Caco-2 (cell line): ENCODE measurements at regions not wholly inside any gene's neighbourhood (a gene's known extent, or its start where the extent isn't known, plus 50 kb on each side); places are given as distances from the start of the nearest gene placed in this dataset.

Source experiments
- BruUV-seq: library from RNA; stranded (reverse); fragments of 400-500 nt; replicated peaks from 2 replicates; lab custom pipeline; 2021; lab: Mats Ljungman, UMichigan
- CTCF ChIA-PET: fragments of 300-600 bp; sonication (Branson Sonifier 250); formaldehyde crosslinking; loops from one replicate; lab custom pipeline; 2022; ENCODE audit warnings: antibody characterized with exemption; lab: Charles Lee
- POLR2A ChIA-PET: fragments of 300-600 bp; sonication (Branson Sonifier 250); formaldehyde crosslinking; loops from one replicate; lab custom pipeline; 2022; ENCODE audit warnings: antibody characterized with exemption; lab: Charles Lee
- DNase-seq, 2 experiments: peaks; one replicate each; pipeline versions ENCODE4 v3.0.0 to v3.0.0-alpha.2; 2020 to 2022
- H3K27me3 ChIP-seq: replicated peaks from 2 replicates; pipeline ENCODE4 v1.6.0; 2011; ENCODE audit warnings: low read length; ENCODE audit not compliant: control insufficient read depth, insufficient read depth
- H3K36me3 ChIP-seq: 2 replicates; pipeline ENCODE4 v1.5.1; 2011; ENCODE audit warnings: low read length; ENCODE audit not compliant: control insufficient read depth, insufficient read depth
- H3K4me1 ChIP-seq: fragments of 250-450 bp; sonication (Bioruptor Pico); 2 replicates; pipeline ENCODE4 v1.5.1; 2020; ENCODE audit warnings: mild to moderate bottlenecking
- H3K4me3 ChIP-seq: 2 replicates; pipeline ENCODE4 v1.5.1; 2011; ENCODE audit warnings: low read depth, mild to moderate bottlenecking, control low read depth, low read length
- H3K9me3 ChIP-seq: fragments of 250-450 bp; sonication (Bioruptor Pico); 2 replicates; pipeline ENCODE4 v1.5.1; 2020; ENCODE audit warnings: mild to moderate bottlenecking, moderate library complexity
- H3K27ac Mint-ChIP-seq: one replicate; pipeline ENCODE4 v1.8.0; 2022; ENCODE audit warnings: mixed read lengths; ENCODE audit not compliant: unreplicated experiment
- H3K27me3 Mint-ChIP-seq: one replicate; pipeline ENCODE4 v1.8.0; 2022; ENCODE audit warnings: mixed read lengths; ENCODE audit not compliant: insufficient read depth, unreplicated experiment
- H3K36me3 Mint-ChIP-seq: one replicate; pipeline ENCODE4 v1.8.0; 2022; ENCODE audit warnings: mild to moderate bottlenecking, mixed read lengths; ENCODE audit not compliant: insufficient read depth, unreplicated experiment
- H3K4me1 Mint-ChIP-seq: one replicate; pipeline ENCODE4 v1.8.0; 2022; ENCODE audit warnings: low read depth, mixed read lengths; ENCODE audit not compliant: unreplicated experiment
- H3K4me3 Mint-ChIP-seq: one replicate; pipeline ENCODE4 v1.8.0; 2022; ENCODE audit warnings: mild to moderate bottlenecking, moderate library complexity, mixed read lengths; ENCODE audit not compliant: unreplicated experiment
- H3K9me3 Mint-ChIP-seq: one replicate; pipeline ENCODE4 v1.8.0; 2022; ENCODE audit warnings: mixed read lengths; ENCODE audit not compliant: unreplicated experiment
- intact Hi-C: fragments of 100-400 bp; cut with micrococcal nuclease; formaldehyde crosslinking; loops from one replicate; pipeline ENCODE4 v1.10.0; 2022; ENCODE audit not compliant: unreplicated experiment
- TF ChIP-seq, protein P1 (sequence below), 2 experiments: fragments of 200-600 bp in 1 of 2; IDR thresholded peaks; 1 replicate in 1 of 2; 2 replicates in 1 of 2; pipeline versions ENCODE4 v1.5.1 to v1.8.0; 2011 to 2022; ENCODE audit warnings: antibody characterized with exemption in 1 of 2, control low read depth in 1 of 2, inconsistent platforms in 1 of 2, low read depth in 1 of 2, low read length in 1 of 2, mild to moderate bottlenecking in 1 of 2, moderate library complexity in 1 of 2; ENCODE audit not compliant: insufficient read depth in 1 of 2, severe bottlenecking in 1 of 2, unreplicated experiment in 1 of 2

DNA sequence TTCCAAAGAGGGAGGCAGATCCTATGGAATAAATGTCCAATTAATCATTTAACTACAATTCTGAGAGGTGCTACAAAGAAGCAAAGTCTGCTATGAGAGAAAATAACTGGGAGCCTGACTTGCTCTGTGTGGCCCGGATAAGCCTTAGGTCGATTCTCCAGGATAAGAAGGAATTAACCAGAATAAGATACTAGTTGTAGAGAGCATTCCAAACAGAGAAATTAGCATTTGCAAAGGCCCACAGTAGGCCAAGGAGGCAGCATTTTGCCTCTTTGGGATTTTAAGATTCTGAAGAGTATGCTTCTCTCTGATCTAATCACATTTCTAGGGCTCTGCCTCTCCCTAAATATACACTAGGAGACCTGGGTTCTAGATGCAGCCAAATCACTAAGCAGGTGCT is 113.7 kb downstream of the SNX19 start:
- H3K27ac Mint-ChIP-seq = no peak overlapping the region
- H3K4me3 ChIP-seq = no peak overlapping the region
- POLR2A ChIA-PET = no interaction called here
- H3K27me3 Mint-ChIP-seq = peaks cover 2% of the 10 kb centered on the region
- TF ChIP-seq, protein P1, sequence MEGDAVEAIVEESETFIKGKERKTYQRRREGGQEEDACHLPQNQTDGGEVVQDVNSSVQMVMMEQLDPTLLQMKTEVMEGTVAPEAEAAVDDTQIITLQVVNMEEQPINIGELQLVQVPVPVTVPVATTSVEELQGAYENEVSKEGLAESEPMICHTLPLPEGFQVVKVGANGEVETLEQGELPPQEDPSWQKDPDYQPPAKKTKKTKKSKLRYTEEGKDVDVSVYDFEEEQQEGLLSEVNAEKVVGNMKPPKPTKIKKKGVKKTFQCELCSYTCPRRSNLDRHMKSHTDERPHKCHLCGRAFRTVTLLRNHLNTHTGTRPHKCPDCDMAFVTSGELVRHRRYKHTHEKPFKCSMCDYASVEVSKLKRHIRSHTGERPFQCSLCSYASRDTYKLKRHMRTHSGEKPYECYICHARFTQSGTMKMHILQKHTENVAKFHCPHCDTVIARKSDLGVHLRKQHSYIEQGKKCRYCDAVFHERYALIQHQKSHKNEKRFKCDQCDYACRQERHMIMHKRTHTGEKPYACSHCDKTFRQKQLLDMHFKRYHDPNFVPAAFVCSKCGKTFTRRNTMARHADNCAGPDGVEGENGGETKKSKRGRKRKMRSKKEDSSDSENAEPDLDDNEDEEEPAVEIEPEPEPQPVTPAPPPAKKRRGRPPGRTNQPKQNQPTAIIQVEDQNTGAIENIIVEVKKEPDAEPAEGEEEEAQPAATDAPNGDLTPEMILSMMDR (IDR thresholded peaks at IDR 0.05; ENCODE audit: insufficient read depth in 1 of 2, low read depth in 1 of 2, low read length in 1 of 2, severe bottlenecking in 1 of 2, unreplicated experiment in 1 of 2) = no peak
- 0 out of 2 replicates have a peak, but pooled peaks cover 4% of the 10 kb centered on the region for H3K9me3 ChIP-seq
- DNase-seq = no peak
- no peaks in the 10 kb centered on the region for H3K27me3 ChIP-seq
- no TSS peak for BruUV-seq
- H3K36me3 Mint-ChIP-seq = no peaks in the 10 kb centered on the region
- no peaks in the 10 kb centered on the region for H3K36me3 ChIP-seq
- intact Hi-C loops = no loop called here
- no peak overlapping the region for H3K4me3 Mint-ChIP-seq
- no peaks in the 10 kb centered on the region for H3K9me3 Mint-ChIP-seq
- H3K4me1 Mint-ChIP-seq = no peaks in the 10 kb centered on the region
- no peaks in the 10 kb centered on the region for H3K4me1 ChIP-seq
- CTCF ChIA-PET = no interaction called here

DNA sequence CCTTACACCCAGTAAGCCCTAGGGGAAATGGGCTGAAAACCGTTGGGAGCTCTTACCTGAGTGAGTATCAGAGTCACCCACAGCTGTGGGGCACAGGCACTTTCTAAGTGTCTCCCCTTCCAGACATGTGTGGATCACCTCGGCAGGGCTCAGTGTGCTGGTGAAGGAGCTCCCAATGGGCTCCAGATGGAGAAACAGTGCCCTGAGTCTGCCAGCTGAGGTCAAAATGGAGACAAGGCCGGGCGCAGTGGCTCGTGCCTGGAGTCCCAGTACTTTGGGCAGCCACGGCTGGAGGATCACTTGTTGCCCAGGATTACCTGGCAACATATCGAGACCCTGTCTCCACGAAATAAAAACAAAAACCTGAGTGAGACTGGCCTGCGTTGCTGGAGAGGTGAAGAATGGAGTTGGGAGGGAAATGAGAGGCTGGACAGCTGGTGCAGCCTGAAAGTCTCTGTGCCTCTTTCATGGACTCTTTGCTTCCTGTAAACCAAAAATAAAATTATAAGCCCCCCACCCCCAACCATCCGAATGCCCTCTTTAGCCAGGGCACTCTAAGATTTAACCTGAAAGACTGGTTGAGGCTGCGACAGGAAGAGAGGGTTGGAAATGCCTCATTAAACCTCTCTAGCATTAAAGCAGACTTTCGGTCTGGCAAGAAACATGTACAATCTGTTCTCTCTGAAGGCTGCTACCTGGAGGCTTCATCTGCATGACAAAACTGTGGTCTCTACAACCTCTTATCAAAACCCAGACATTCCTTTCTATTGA is 111.8 kb downstream of the SNX19 start:
- Mint-ChIP-seq H3K4me1 (no peaks in the 10 kb centered on the region), H3K36me3 (no peaks in the 10 kb centered on the region), H3K4me3 (no peak overlapping the region), H3K9me3 (no peaks in the 10 kb centered on the region), H3K27ac (no peak overlapping the region), H3K27me3 (peaks cover 2% of the 10 kb centered on the region)
- DNase-seq = no peak
- no peaks in the 10 kb centered on the region for H3K27me3 ChIP-seq
- no peaks in the 10 kb centered on the region for H3K4me1 ChIP-seq
- H3K36me3 ChIP-seq = no peaks in the 10 kb centered on the region
- no peak overlapping the region for H3K4me3 ChIP-seq
- POLR2A ChIA-PET = no interaction called here
- TF ChIP-seq, protein P1 (IDR thresholded peaks at IDR 0.05; ENCODE audit: insufficient read depth in 1 of 2, low read depth in 1 of 2, low read length in 1 of 2, severe bottlenecking in 1 of 2, unreplicated experiment in 1 of 2) = no peak
- intact Hi-C loops = no loop called here
- BruUV-seq = no TSS peak
- CTCF ChIA-PET = no interaction called here
- 0 out of 2 replicates have a peak, but pooled peaks cover 1% of the 10 kb centered on the region for H3K9me3 ChIP-seq

DNA sequence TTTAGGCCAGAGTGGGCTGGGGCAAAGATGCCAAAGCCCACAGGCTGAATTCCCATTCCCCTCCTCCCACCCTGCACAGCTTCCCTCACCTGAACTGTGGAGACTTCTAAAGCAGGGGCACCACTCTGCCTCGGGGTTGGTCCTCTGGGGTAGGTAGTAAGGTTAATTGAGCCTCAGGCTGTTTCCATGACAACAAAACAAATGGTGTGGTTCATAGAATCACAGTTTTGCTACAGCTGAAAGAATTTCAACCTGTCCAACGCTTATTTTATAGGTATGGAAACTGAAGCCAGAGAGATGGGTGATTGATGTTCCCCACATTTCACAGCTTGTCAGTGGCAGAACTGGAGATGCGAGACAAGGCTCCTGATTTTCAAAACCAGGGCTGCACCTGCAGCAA is 109.5 kb downstream of the SNX19 start:
- intact Hi-C loops = no loop called here
- CTCF ChIA-PET = no interaction called here
- peaks cover 9% of the 10 kb centered on the region for H3K27me3 Mint-ChIP-seq
- no peak overlapping the region for H3K4me3 Mint-ChIP-seq
- Histone ChIP-seq H3K4me3 (no peak overlapping the region), H3K9me3 (no peaks in the 10 kb centered on the region), H3K36me3 (no peaks in the 10 kb centered on the region), H3K4me1 (no peaks in the 10 kb centered on the region), H3K27me3 (no peaks in the 10 kb centered on the region)
- no peak overlapping the region for H3K27ac Mint-ChIP-seq
- TF ChIP-seq, protein P1 (IDR thresholded peaks at IDR 0.05; ENCODE audit: insufficient read depth in 1 of 2, low read depth in 1 of 2, low read length in 1 of 2, severe bottlenecking in 1 of 2, unreplicated experiment in 1 of 2) = no peak
- BruUV-seq = no TSS peak
- POLR2A ChIA-PET = no interaction called here
- no peak for DNase-seq
- no peaks in the 10 kb centered on the region for H3K4me1 Mint-ChIP-seq
- H3K36me3 Mint-ChIP-seq = no peaks in the 10 kb centered on the region
- H3K9me3 Mint-ChIP-seq = no peaks in the 10 kb centered on the region
